HepG2 (cell line): ENCODE measurements at regions not wholly inside any gene's neighbourhood (a gene's known extent, or its start where the extent isn't known, plus 50 kb on each side); places are given as distances from the start of the nearest gene placed in this dataset.

Experiments
- ATAC-seq: fragments of 200-7000 bp; cut with Tn5 transposase; 3 replicates; pipeline ENCODE4 v1.9.1; 2020; ENCODE audit warnings: mild to moderate bottlenecking, moderate library complexity
- BruUV-seq: library from RNA; stranded (reverse); fragments of 400-500 nt; replicated peaks from 2 replicates; lab custom pipeline; 2021; lab: Mats Ljungman, UMichigan
- CTCF ChIA-PET: fragments of 300-600 bp; formaldehyde crosslinking; extraction: SDS; loops from one replicate; lab custom pipeline; 2021; ENCODE audit warnings: low total read pairs, inconsistent platforms, low intra/inter-chr PET ratio; lab: Yijun Ruan, JAX
- POLR2A ChIA-PET: fragments of 350-600 bp; sonication (Branson Sonifier 250); formaldehyde crosslinking; loops from one replicate; lab custom pipeline; 2020; ENCODE audit warnings: antibody characterized with exemption, inconsistent platforms; lab: Yijun Ruan, JAX
- DNase-seq: peaks from one replicate; pipeline ENCODE4 v3.0.0-alpha.2; 2015; ENCODE audit warnings: low spot score
- FAIRE-seq: peaks from 3 replicates; lab custom pipeline; 2011; peaks lifted over from hg19 to GRCh38; lab: Jason Lieb, UNC
- H2AFZ ChIP-seq: one replicate; pipeline ENCODE4 v1.6.1; 2011; ENCODE audit warnings: low read length, inconsistent platforms
- H3K27ac ChIP-seq: fragments of 300-600 bp; 3 replicates; pipeline ENCODE4 v1.8.0; 2011; ENCODE audit warnings: mixed run types, mild to moderate bottlenecking, mixed read lengths, low read length, inconsistent platforms; ENCODE audit not compliant: insufficient read depth; ENCODE audit errors: extremely low read length
- H3K27me3 ChIP-seq, 2 experiments: fragments of 200-600 bp in 1 of 2; 2 replicates in 1 of 2; 3 replicates in 1 of 2; pipeline versions ENCODE4 v1.6.0 to v1.8.0; 2011; ENCODE audit warnings: low read length in 2 of 2, mild to moderate bottlenecking in 2 of 2, moderate library complexity in 2 of 2, inconsistent platforms in 1 of 2; ENCODE audit not compliant: insufficient read depth in 2 of 2, control insufficient read depth in 1 of 2
- H3K36me3 ChIP-seq, 2 experiments: fragments of 200-600 bp in 1 of 2; replicated peaks in 1 of 2; 2 replicates in 1 of 2; 3 replicates in 1 of 2; pipeline versions ENCODE4 v1.5.1 to v1.8.0; 2011; ENCODE audit warnings: low read length in 2 of 2, inconsistent platforms in 1 of 2; ENCODE audit not compliant: insufficient read depth in 2 of 2, control insufficient read depth in 1 of 2
- H3K4me1 ChIP-seq: 2 replicates; pipeline ENCODE4 v1.5.1; 2012; ENCODE audit warnings: low read length, inconsistent platforms; ENCODE audit not compliant: insufficient read depth
- H3K4me2 ChIP-seq: 2 replicates; pipeline ENCODE4 v1.6.0; 2011; ENCODE audit warnings: low read depth, low read length, inconsistent platforms
- H3K4me3 ChIP-seq, 3 experiments: fragments of 200-600 bp in 1 of 3; sonication (generic), shearing (Covaris generic) in 1 of 3; replicated peaks in 1 of 3; 2 replicates each; pipeline ENCODE4 v1.5.1; 2011 to 2016; ENCODE audit warnings: low read length in 3 of 3, inconsistent platforms in 2 of 3, low read depth in 2 of 3, mild to moderate bottlenecking in 2 of 3, control low read depth in 1 of 3, mixed read lengths in 1 of 3; ENCODE audit not compliant: insufficient read depth in 1 of 3
- H3K79me2 ChIP-seq: one replicate; pipeline ENCODE4 v1.6.1; 2011; ENCODE audit warnings: low read length, inconsistent platforms; ENCODE audit not compliant: insufficient read depth
- H3K9ac ChIP-seq: 2 replicates; pipeline ENCODE4 v1.6.0; 2011; ENCODE audit warnings: mild to moderate bottlenecking, low read depth, low read length, inconsistent platforms; ENCODE audit not compliant: insufficient read depth
- H3K9me3 ChIP-seq: 2 replicates; pipeline ENCODE4 v1.5.1; 2012; ENCODE audit warnings: mild to moderate bottlenecking, low read length
- H4K20me1 ChIP-seq: 2 replicates; pipeline ENCODE4 v1.6.0; 2011; ENCODE audit warnings: inconsistent platforms, mild to moderate bottlenecking, low read length, moderate library complexity; ENCODE audit not compliant: insufficient read depth
- ASH2L ChIP-seq: fragments of 300-600, 200-600 bp; sonication (generic); IDR thresholded peaks from 2 replicates; pipeline ENCODE4 v1.7.0; 2017; ENCODE audit warnings: low read depth, mild to moderate bottlenecking, moderate library complexity, mixed read lengths, low read length; ENCODE audit not compliant: insufficient read length
- BCL6 ChIP-seq: IDR thresholded peaks from 2 replicates; pipeline ENCODE4 v1.6.1; 2016; ENCODE audit warnings: missing genetic modification reagents, missing compliant biosample characterization
- ELF3 ChIP-seq: IDR thresholded peaks from 2 replicates; pipeline ENCODE4 v1.6.1; 2016; ENCODE audit warnings: missing genetic modification reagents, missing compliant biosample characterization
- EP300 ChIP-seq, 3 experiments: sonication (generic) in 1 of 3; formaldehyde crosslinking in 1 of 3; IDR thresholded peaks; 2 replicates each; pipeline versions ENCODE4 v1.5.1 to v1.6.1; 2011 to 2020; ENCODE audit warnings: low read depth in 2 of 3, low read length in 2 of 3, borderline replicate concordance in 1 of 3, improper control_type of control experiment in 1 of 3, mild to moderate bottlenecking in 1 of 3, missing genetic modification reagents in 1 of 3, moderate library complexity in 1 of 3
- FOXA3 ChIP-seq: IDR thresholded peaks from 2 replicates; pipeline ENCODE4 v1.6.1; 2016; ENCODE audit warnings: missing genetic modification reagents, missing compliant biosample characterization
- HDAC2 ChIP-seq: sonication (generic); formaldehyde crosslinking; IDR thresholded peaks from 2 replicates; pipeline ENCODE4 v1.4.0; 2020; ENCODE audit warnings: missing genetic modification reagents
- MXD3 ChIP-seq: IDR thresholded peaks from 2 replicates; pipeline ENCODE4 v1.6.1; 2016; ENCODE audit warnings: mild to moderate bottlenecking, missing biosample characterization, missing genetic modification reagents
- PITX1 ChIP-seq: sonication (generic); formaldehyde crosslinking; IDR thresholded peaks from 2 replicates; pipeline ENCODE4 v1.5.1; 2020; ENCODE audit warnings: mild to moderate bottlenecking, missing genetic modification reagents
- PREB ChIP-seq: sonication (generic); formaldehyde crosslinking; IDR thresholded peaks from 2 replicates; pipeline ENCODE4 v1.4.0; 2020; ENCODE audit warnings: missing genetic modification reagents
- SNAPC5 ChIP-seq: sonication (generic); formaldehyde crosslinking; IDR thresholded peaks from 2 replicates; pipeline ENCODE4 v1.8.1; 2023; ENCODE audit warnings: mild to moderate bottlenecking, missing genetic modification reagents, borderline replicate concordance
- SOX5 ChIP-seq: IDR thresholded peaks from 2 replicates; pipeline ENCODE4 v1.6.1; 2016; ENCODE audit warnings: borderline replicate concordance
- ZNF432 ChIP-seq: sonication (generic); formaldehyde crosslinking; IDR thresholded peaks from 2 replicates; pipeline ENCODE4 v1.5.0; 2020; ENCODE audit warnings: missing genetic modification reagents, mild to moderate bottlenecking, borderline replicate concordance
- WGBS: methylation state at CpG from one replicate; pipeline ENCODE4 v1.1.6; 2017; ENCODE audit warnings: low lambda C conversion rate; 5-methylcytosine and 5-hydroxymethylcytosine counted together
- in situ Hi-C: cut with HindIII; loops from 2 replicates; pipeline ENCODE4 v1.10.0; 2017; ENCODE audit warnings: low pct_unique_long_range_greater_than_20kb; ENCODE audit not compliant: extremely low pct_ligation_motif_present
- intact Hi-C: fragments of 100-400 bp; cut with micrococcal nuclease; formaldehyde crosslinking; loops from one replicate; pipeline ENCODE4 v1.10.0; 2022; ENCODE audit not compliant: unreplicated experiment

GRCh38 chr6:169341706-169342105 lies 88.1 kb upstream of the THBS2 start:
- ATAC-seq, result no peak
- WGBS, result 14% methylated on average over 5 of the region's 5 CpGs
- FAIRE-seq, result no peak
- no peak overlapping the region for H3K9ac ChIP-seq
- no peak overlapping the region for H3K4me3 ChIP-seq
- H3K79me2 ChIP-seq, result no peaks in the 10 kb centered on the region
- H3K36me3 ChIP-seq, result no peaks in the 10 kb centered on the region
- in situ Hi-C loops, result no loop called here
- H2AFZ ChIP-seq, result no peak overlapping the region
- no peak for DNase-seq
- TF ChIP-seq MXD3 (CRISPR knock-in tag), result no peak
- TF ChIP-seq ZNF432, result no peak
- TF ChIP-seq ELF3 (CRISPR knock-in tag), result no peak
- TF ChIP-seq PREB (CRISPR knock-in tag), result no peak
- no peak for TF ChIP-seq PITX1 (CRISPR knock-in tag)
- TF ChIP-seq FOXA3 (CRISPR knock-in tag), result no peak
- no peak for TF ChIP-seq SNAPC5 (CRISPR knock-in tag)
- no peak for TF ChIP-seq ASH2L
- TF ChIP-seq SOX5, result no peak
- TF ChIP-seq HDAC2 (CRISPR knock-in tag), result no peak
- no peak for TF ChIP-seq BCL6 (CRISPR knock-in tag)
- no peak for TF ChIP-seq EP300 (IDR thresholded peaks at IDR 0.05; ENCODE audit: low read depth in 2 of 2, low read length in 2 of 2)
- TF ChIP-seq EP300 (CRISPR knock-in tag; IDR thresholded peaks at IDR 0.05; ENCODE audit: borderline replicate concordance), result no peak
- H3K27ac ChIP-seq, result no peak overlapping the region
- CTCF ChIA-PET, result no interaction called here
- H3K9me3 ChIP-seq, result no peaks in the 10 kb centered on the region
- no TSS peak for BruUV-seq
- intact Hi-C loops, result no loop called here
- POLR2A ChIA-PET, result no interaction called here
- H3K27me3 ChIP-seq, result peaks cover 7 to 79% of the 10 kb centered on the region in 2 experiments
- H4K20me1 ChIP-seq, result no peaks in the 10 kb centered on the region
- no peak overlapping the region for H3K4me2 ChIP-seq
- H3K4me1 ChIP-seq, result peaks cover 8% of the 10 kb centered on the region; the same call in 1 of the 2 replicates
